Endodermal cell (in vitro differentiated cells): ENCODE measurements at regions not wholly inside any gene's neighbourhood (a gene's known extent, or its start where the extent isn't known, plus 50 kb on each side); places are given as distances from the start of the nearest gene placed in this dataset.

Experiments
- DNase-seq: peaks from one replicate; pipeline ENCODE4 v3.0.0-alpha.2; 2017
- H3K27ac ChIP-seq: 2 replicates; pipeline ENCODE4 v1.5.1; 2013; ENCODE audit warnings: mild to moderate bottlenecking, low read depth, low read length, moderate library complexity
- H3K27me3 ChIP-seq: 2 replicates; pipeline ENCODE4 v1.6.1; 2013; ENCODE audit warnings: mild to moderate bottlenecking, low read length, moderate library complexity; ENCODE audit not compliant: insufficient read depth, control insufficient read depth, poor library complexity, severe bottlenecking
- H3K36me3 ChIP-seq: 2 replicates; pipeline ENCODE4 v1.7.0; 2013; ENCODE audit warnings: mild to moderate bottlenecking, low read length, moderate library complexity; ENCODE audit not compliant: control insufficient read depth, insufficient read depth
- H3K4me1 ChIP-seq: one replicate; pipeline ENCODE4 v1.7.0; 2013; ENCODE audit warnings: low read length; ENCODE audit not compliant: control insufficient read depth, insufficient read depth
- H3K4me3 ChIP-seq: 2 replicates; pipeline ENCODE4 v1.5.1; 2013; ENCODE audit warnings: mild to moderate bottlenecking, low read length, moderate library complexity
- H3K9ac ChIP-seq: 2 replicates; pipeline ENCODE4 v1.6.1; 2013; ENCODE audit warnings: mild to moderate bottlenecking, low read length, moderate library complexity; ENCODE audit not compliant: poor library complexity, severe bottlenecking; ENCODE audit errors: extremely low read depth
- H3K9me3 ChIP-seq: 2 replicates; pipeline ENCODE4 v1.6.1; 2013; ENCODE audit warnings: mild to moderate bottlenecking, low read length, moderate library complexity; ENCODE audit not compliant: control insufficient read depth
- H3K27ac Mint-ChIP-seq: 2 replicates; pipeline ENCODE4 v1.8.0; 2020; ENCODE audit warnings: mixed read lengths
- H3K27me3 Mint-ChIP-seq: 2 replicates; pipeline ENCODE4 v1.8.0; 2021; ENCODE audit warnings: mild to moderate bottlenecking, mixed read lengths; ENCODE audit not compliant: insufficient read depth
- H3K36me3 Mint-ChIP-seq: 2 replicates; pipeline ENCODE4 v1.8.0; 2020; ENCODE audit warnings: low read depth, mixed read lengths
- H3K4me1 Mint-ChIP-seq: 2 replicates; pipeline ENCODE4 v1.8.0; 2020; ENCODE audit warnings: mixed read lengths
- H3K4me3 Mint-ChIP-seq: 2 replicates; pipeline ENCODE4 v1.8.0; 2020; ENCODE audit warnings: mild to moderate bottlenecking, moderate library complexity, mixed read lengths
- H3K9me3 Mint-ChIP-seq: 2 replicates; pipeline ENCODE4 v1.8.0; 2020; ENCODE audit warnings: mild to moderate bottlenecking, mixed read lengths
- WGBS, 2 experiments: methylation state at CpG; one replicate each; pipeline versions ENCODE4 v1.1.5 to v1.1.7; 2013; ENCODE audit warnings: missing lambda C conversion rate in 2 of 2, mixed read lengths in 1 of 2; ENCODE audit not compliant: insufficient coverage in 1 of 2, insufficient read length in 1 of 2; 5-methylcytosine and 5-hydroxymethylcytosine counted together
- TF ChIP-seq, protein P1 (sequence below): fragments of 200-600 bp; sonication (generic); conservative IDR thresholded peaks from 2 replicates; pipeline ENCODE4 v1.5.0; 2021; ENCODE audit warnings: antibody characterized with exemption, mild to moderate bottlenecking

- no peaks in the 10 kb centered on the region for H3K27me3 ChIP-seq
- TF ChIP-seq, protein P1, sequence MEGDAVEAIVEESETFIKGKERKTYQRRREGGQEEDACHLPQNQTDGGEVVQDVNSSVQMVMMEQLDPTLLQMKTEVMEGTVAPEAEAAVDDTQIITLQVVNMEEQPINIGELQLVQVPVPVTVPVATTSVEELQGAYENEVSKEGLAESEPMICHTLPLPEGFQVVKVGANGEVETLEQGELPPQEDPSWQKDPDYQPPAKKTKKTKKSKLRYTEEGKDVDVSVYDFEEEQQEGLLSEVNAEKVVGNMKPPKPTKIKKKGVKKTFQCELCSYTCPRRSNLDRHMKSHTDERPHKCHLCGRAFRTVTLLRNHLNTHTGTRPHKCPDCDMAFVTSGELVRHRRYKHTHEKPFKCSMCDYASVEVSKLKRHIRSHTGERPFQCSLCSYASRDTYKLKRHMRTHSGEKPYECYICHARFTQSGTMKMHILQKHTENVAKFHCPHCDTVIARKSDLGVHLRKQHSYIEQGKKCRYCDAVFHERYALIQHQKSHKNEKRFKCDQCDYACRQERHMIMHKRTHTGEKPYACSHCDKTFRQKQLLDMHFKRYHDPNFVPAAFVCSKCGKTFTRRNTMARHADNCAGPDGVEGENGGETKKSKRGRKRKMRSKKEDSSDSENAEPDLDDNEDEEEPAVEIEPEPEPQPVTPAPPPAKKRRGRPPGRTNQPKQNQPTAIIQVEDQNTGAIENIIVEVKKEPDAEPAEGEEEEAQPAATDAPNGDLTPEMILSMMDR, result no peak
- peaks cover 9% of the 10 kb centered on the region for H3K4me1 ChIP-seq
- H3K4me1 Mint-ChIP-seq, result peaks cover 31% of the 10 kb centered on the region
- H3K9me3 Mint-ChIP-seq, result no peaks in the 10 kb centered on the region
- H3K27me3 Mint-ChIP-seq, result peaks cover 3% of the 10 kb centered on the region
- no peaks in the 10 kb centered on the region for H3K36me3 Mint-ChIP-seq
- no peak overlapping the region for H3K9ac ChIP-seq
- no peak for DNase-seq
- H3K27ac Mint-ChIP-seq, result no peak overlapping the region
- H3K36me3 ChIP-seq, result no peaks in the 10 kb centered on the region
- 89 to 98% methylated on average over 5 to 6 of the region's 6 CpGs for WGBS, 2 experiments
- H3K27ac ChIP-seq, result no peak overlapping the region
- no peak overlapping the region for H3K4me3 ChIP-seq
- H3K4me3 Mint-ChIP-seq, result no peak overlapping the region
- peaks cover 8% of the 10 kb centered on the region for H3K9me3 ChIP-seq
Observed at GRCh38 chr14:65238456-65238855, 136.1 kb upstream of the MAX start.

DNA sequence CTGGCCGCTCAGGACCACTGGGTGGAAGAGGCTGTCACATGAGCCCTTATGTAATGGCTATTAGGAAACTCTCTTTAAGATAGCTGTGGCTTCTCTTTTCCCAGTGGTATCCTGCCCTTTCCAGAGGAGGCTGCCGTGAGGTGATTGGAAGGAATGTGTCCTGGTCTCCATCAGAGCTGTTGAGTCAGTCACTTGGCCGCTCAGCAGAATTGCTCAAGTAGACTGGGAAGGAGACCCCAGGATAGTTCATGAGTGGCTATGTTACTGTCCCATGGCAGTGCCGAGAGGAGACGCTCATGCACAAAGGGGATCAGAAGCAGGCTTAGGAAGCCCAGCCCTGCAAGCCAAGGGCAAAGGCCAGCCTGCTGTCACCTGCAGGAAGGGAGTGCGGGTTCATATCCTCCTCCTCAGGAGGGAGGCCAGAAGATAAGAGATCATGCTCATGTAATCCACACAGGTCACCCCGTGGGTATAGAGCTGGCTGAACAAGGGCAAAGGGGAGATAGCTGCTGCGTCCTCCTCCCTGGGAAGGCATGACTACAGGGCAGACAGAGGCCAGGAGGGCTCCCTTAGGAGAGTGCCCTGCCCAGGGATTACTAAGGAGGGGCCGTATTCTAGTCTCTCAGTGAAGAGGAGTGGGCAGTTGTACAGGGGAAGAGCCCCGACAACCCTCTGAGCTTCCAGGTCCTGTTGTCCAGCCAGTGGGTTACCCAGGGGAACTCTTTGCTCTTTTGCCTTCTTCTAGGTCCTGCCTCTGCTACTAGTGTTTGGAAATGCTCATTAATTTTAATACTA lies 137.0 kb upstream of the MAX start:
- peaks cover 31% of the 10 kb centered on the region for H3K4me1 Mint-ChIP-seq
- peaks cover 3% of the 10 kb centered on the region for H3K27me3 Mint-ChIP-seq
- DNase-seq, result no peak
- H3K9ac ChIP-seq, result no peak overlapping the region
- no peaks in the 10 kb centered on the region for H3K36me3 Mint-ChIP-seq
- no peak overlapping the region for H3K27ac ChIP-seq
- no peak overlapping the region for H3K4me3 ChIP-seq
- H3K27ac Mint-ChIP-seq, result no peak overlapping the region
- WGBS, 2 experiments, result 84 to 94% methylated on average over 5 to 10 of the region's 10 CpGs
- TF ChIP-seq, protein P1, result no peak
- no peak overlapping the region for H3K4me3 Mint-ChIP-seq
- H3K9me3 Mint-ChIP-seq, result no peaks in the 10 kb centered on the region
- H3K27me3 ChIP-seq, result no peaks in the 10 kb centered on the region
- peaks cover 9% of the 10 kb centered on the region for H3K4me1 ChIP-seq
- peaks cover 8% of the 10 kb centered on the region for H3K9me3 ChIP-seq
- no peaks in the 10 kb centered on the region for H3K36me3 ChIP-seq

- peaks cover 3% of the 10 kb centered on the region for H3K27me3 Mint-ChIP-seq
- Histone ChIP-seq H3K4me1 (peaks cover 9% of the 10 kb centered on the region), H3K4me3 (no peak overlapping the region), H3K27me3 (no peaks in the 10 kb centered on the region), H3K9me3 (peaks cover 6% of the 10 kb centered on the region), H3K27ac (no peak overlapping the region), H3K9ac (no peak overlapping the region), H3K36me3 (no peaks in the 10 kb centered on the region)
- DNase-seq, result no peak
- TF ChIP-seq, protein P1, result no peak
- peaks cover 31% of the 10 kb centered on the region for H3K4me1 Mint-ChIP-seq
- no peak overlapping the region for H3K27ac Mint-ChIP-seq
- 93 to 100% methylated on average over 1 of the region's 1 CpG for WGBS, 2 experiments
- H3K36me3 Mint-ChIP-seq, result no peaks in the 10 kb centered on the region
- no peak overlapping the region for H3K4me3 Mint-ChIP-seq
- no peaks in the 10 kb centered on the region for H3K9me3 Mint-ChIP-seq
Observed at GRCh38 chr14:65239938-65240296, 137.6 kb upstream of the MAX start.
